NCI-H2171 treated with DMSO at 0.1 percent for 48 hours (cell line): ENCODE measurements at regions not wholly inside any gene's neighbourhood (a gene's known extent, or its start where the extent isn't known, plus 50 kb on each side); places are given as distances from the start of the nearest gene placed in this dataset.
A peak's percentile ranks its signal among the peaks of the same experiment; 100 is the strongest.
"Not testable (repeated sequence)": the region's sequence is repeated elsewhere in the genome, so short reads cannot be mapped to it uniquely, and the experiment has no call there.

ENCODE experiments used
- DNase-seq: peaks from one replicate; lab custom pipeline; 2025; lab: John Stamatoyannopoulos, UW

DNA sequence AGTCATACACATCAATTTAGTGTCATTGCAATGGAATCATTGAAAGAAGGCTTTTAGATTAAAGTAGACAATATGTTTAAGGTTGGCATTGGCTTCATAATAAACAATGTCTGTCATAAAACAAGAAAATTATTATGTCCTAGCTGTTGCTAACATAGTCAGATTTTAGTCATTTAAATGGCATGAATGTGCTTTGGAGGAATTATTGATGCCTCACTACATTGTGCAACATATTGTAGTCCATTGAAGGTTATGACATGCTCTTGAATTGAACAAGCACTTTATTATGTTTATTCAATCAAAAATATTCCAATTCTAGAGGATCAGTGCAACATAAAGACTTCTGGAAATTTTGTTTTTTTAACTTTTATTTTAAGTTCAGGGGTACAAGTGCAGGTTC lies 489.8 kb upstream of the AMOT start:
- no peak for DNase-seq

DNA sequence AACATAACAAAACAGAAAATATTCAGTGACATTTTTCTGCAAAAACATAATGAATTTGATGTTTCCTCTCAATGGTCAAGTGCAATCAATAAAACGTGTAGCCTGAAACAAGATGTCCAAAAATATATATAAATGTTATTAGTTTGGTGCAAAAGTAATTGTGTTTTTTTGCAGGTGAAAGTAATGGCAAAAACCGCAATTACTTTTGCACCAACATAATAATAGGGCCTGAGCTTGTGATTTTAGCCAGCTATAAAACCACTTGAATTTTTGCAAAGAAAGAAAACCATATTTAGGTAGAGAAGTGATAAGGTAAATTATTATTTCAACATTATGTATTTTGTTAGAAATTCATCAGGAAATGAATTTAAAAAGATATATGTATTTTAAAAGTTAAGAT lies 475.3 kb upstream of the AMOT start:
- DNase-seq = no peak

DNA sequence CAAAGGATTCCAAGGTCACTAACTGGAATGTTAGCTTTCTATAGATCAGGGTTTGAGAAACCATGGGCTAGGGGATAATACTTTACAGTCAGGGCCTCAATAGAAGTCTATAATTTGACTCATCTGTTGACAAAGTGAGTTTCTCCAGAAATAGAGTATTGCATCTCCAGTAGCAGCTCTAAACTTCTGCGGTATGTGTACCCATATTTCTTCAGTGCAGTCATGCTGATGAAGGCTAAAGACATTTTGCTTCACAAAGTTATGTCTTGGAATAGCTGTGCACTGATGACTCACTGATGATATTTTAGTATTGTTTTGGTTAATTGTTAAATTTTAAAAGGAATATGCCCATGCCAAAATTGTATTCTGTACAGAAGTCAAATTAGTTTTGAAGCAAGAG lies 464.9 kb upstream of the AMOT start:
- no peak for DNase-seq

DNA sequence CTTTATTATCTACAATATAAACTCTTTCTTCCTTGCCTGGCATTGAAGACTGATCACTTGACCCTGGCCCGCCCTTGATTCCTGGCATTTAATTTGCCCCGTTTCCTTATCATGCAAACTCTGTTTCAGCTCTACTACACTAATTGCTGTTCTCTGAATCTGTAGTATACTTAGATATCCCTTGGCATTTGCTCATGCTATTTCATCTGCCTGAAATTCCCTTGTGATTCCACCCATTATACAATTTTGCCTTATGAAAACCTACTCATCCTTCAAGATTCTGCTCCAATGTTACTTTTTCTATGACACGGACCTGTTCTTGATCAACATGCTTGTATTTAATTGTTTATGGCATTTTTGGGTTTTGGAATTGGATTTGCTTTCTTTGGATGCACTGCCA lies 459.9 kb upstream of the AMOT start:
- no peak for DNase-seq

DNA sequence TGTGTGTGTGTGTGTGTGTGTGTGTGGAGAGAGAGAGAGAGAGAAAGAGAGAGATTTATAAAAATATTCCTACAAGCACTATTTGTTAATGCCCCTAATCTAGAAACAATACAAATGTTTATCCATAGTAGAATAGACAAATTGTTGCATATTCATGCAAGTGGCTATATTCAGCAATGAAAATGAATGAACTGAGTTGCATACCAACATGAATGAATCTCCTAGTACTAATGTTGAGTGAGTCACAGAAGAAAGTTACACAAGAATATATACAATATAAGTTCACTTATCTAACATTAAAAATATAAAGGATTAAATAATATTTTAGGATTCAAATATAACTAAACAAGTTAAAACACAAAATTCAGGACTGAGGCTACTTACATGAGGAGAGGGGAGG lies 456.8 kb upstream of the AMOT start:
- DNase-seq = no peak

DNA sequence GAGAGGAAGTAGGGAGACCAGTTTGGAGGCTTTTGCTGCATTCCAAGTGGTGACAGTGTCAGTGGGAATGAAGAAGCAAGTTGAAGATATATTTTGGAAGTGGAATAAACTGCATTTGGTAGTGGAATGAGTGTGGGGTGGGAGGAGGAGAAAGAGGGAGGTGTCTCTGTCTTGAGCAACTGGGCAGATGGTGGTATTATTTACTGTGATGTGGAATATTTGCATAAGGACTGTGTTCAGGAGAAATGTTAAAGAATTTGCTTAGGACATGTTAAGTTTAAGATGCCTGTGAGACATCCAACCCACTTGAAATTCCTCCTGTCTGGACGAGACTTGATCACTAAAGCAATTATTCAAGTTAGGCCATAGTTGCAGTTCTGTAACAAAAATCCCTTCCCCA lies 448.9 kb upstream of the AMOT start:
- DNase-seq = no peak

DNA sequence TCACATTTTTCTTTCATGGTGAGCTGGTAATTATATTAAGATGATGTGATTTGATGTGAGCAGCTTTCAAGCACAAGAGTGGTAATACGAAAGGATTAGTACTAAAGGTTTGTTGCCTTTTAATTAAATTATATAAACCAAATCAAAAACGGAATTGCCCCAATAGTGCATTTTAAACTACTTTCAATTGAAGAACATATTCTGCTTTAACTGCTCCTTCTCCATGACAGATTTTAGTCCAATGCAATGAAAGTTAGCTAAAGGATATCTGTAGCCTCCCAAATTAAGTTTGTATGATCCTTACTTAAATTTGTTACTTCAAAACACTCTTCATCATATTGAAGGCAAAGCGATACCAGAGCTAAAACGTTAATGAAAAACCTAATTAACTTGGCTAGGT lies 447.1 kb upstream of the AMOT start:
- DNase-seq = no peak

DNA sequence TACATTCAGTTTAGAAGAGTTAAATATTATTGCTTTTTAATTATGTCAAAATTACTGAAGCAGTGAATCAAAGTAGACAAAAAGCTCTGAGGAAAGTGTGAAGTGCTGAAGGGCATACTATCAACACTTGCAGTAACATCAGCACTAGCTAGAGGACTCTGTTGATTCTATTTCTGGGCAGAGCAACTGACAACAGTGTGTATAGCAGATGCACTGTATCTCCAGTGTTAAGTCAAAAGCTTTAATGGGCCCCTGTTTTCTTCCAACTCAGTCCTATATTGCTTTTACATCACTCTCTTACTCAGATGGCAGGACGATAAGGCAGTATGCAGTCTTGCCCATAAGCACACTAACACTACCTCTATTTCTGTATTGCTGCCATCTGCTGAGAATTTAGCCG lies 435.2 kb upstream of the AMOT start:
- no peak for DNase-seq

DNA sequence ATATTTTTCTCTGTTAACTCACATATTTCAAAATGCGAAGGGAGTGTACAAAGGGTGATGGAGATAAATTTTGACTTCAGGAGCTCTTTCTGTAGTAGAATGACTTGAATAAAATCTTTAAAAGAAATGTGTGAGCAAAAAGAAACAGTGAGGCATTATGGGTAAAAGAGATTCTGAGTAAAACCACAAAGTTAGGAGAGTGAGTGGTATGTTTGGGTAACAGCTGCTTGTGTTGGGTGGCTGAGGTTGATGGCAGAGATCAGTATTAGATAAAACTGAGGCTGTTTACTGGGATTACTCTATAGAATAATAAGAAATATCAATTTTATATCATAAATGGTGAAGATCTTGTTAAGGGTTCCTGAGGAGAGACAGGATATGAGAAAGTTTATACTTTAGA lies 434.2 kb upstream of the AMOT start:
- DNase-seq = no peak

DNA sequence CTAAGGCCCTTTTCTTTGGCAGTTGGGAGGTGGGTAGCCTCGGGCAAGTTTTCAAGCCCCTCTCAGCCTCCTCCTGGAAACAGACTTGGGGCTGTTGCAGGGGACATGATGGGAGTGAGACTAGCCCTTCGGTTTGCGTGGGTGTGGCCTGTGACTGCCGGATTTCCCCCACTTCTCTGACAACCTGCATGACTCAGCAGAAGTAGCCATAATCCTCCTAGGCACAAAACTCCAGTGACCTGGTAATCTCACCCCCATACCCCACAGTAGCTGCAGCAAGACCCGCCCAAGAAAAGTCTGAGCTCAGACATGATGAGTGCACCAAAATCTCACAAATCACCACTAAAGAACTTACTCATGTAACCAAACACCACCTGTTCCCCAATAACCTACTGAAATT lies 433.7 kb upstream of the AMOT start:
- no peak for DNase-seq

DNA sequence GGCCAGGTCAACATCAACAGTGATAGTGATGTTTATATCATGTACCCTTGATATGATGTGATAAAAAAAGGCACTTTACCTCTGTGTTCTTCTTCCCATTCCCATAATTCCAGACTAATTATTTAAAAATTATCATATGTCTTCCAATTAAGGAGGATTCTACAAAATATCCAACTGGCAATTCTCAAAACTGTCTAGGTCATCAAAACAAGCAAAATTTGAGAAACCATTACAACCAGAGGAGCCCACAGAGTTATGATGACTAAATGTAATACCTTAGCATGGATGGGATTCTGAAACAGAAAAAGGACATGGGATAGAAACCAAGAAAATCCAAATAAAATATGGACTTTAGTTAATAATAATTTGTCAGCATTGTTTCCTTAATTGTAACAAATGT lies 428.6 kb upstream of the AMOT start:
- DNase-seq = no peak

DNA sequence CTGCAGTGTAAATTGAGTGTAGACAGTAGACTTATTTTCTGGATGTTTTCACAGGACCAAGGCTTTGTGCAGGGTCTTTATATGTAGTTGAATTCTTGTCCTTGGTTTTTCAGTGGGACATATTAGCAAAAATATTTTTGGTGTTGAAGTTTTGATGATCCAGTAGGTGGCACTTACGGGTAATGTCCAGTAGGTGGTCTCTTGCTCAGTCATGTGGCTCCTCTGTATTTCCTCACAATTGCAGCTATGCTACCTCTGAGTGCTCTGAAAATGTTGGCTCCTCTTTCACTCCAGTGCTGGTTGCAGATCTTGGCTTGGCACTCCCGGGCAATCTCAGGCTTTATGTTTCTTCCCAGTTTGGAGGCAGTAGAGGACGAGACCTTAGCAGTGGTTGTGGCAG lies 419.8 kb upstream of the AMOT start:
- DNase-seq = no peak

DNA sequence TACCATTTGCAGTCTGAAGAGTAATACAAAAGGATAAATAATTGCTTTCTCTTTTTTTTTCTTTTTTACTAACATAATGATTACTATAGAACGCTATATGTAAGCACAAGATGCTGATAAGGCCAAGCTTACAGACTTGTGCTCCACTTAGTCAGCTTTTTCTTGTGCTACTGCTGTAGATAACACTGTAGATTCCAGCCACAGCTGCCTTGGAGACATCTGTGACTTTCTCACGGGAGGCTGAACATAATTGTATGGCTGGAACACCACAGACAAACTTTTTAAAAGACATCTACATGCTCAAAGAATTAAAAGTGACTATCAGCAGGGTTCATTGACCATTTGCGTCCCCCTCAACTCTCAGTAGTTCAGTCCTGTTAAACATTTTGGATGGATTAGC lies 381.7 kb upstream of the AMOT start:
- no peak for DNase-seq

DNA sequence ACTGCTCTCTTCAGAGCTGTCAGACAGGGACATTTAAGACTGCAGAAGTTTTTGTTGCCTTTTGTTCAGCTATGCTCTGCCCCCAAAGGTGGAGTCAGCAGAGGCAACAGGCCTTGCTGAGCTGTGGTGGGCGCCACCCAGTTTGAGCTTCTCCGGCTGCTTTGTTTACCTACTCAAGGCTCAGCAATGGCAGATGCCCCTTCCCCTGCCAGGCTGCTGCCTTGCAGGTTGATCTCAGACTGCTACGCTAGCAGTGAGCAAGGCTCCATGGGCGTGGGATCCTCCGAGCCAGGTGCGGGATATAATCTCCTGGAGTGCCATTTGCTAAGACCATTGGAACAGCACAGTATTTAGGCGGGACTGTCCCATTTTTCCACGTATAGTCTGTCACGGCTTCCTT lies 371.4 kb upstream of the AMOT start:
- DNase-seq = no peak

DNA sequence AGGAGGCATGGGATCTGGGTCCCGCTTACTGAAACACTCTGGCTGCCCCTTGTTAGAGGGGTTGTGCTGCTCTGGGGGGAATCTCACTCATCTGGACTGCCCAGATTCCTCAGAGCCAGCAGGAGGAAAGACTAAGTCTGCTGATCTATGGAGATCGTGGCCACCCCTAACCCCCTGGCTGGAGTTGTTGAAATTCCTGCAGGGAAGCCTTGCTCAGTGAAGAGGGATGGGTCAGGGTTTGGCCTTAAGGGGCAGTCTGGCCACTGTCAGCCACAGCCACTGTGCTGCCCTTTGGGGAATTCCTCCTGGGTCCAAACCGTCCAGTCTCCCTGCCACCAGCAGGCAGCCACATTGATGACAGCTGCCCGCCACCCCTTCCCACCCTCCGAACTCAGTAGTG lies 362.0 kb upstream of the AMOT start:
- no peak for DNase-seq

DNA sequence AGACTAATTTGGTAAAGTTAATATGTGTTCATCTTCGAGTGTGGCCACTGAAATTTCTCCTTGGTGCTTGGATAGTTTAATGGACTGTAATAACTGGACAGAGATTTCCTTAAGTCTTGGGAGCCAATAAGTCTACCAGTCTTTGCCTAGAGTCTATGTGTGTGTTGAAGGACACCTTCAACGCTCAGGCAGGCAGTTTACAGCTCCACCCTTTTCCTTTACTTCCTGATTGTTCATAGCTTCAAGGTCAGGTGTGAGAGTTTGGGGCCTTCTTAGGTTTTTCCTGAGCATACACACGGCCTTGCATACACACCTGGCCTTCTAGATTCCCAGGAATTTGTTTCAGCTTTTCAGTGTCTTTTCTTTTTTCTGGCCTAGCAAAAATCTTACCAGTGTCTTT lies 355.3 kb upstream of the AMOT start:
- DNase-seq = no peak

DNA sequence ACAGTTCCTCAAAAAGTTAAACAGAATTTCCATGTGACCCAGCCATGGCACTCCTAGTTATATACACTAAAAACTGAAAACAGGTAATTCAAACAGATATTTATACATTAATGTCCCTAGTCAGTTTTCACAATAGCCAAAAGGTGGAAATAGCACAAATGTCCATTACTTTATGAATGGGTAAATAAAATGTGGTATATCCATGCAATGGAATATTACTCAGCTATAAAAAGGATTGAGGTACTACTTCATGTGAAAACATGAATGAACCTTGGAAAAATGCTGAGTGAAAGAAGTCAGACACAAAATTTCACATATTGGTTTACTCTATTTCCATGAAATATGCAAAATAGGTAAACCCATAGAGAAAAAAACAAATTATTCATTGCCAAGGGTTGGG lies 351.8 kb upstream of the AMOT start:
- DNase-seq = no peak

DNA sequence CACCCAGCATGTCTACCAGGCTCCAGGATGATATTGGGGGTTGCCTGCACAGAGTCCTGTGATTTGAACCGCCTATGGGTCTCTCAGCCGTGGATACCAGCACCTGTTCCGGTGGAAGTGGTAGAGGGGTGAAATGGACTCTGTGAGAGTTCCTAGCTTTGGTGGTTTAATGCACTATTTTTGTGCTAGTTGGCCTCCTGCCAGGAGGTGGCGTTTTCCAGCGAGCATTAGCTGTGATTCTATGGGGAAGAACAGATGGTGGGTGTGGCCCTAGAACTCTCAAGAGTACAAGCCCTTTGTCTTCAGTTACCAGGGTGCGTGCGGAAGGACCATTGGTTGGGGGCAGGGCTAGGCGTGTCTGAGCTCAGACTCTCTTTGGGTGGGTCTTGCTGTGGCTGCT lies 316.9 kb upstream of the AMOT start:
- DNase-seq = peak; percentile 88

DNA sequence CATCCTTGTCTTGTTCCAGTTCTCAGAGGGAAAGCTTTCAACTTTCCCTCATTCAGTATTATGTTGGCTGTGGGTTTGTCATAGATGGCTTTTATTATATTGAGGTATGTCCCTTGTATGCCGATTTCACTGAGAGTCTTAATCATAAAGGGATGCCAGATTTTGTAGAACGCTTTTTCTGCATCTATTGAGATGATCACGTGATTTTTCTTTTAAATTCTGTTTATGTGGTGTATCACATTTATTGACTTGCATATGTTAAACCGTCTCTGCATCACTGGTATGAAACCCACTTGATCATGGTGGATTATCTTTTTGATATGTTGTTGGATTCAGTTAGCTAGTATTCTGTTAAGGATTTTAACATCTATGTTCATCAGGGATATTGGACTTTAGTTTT lies 313.7 kb upstream of the AMOT start:
- not testable (repeated sequence) for DNase-seq

DNA sequence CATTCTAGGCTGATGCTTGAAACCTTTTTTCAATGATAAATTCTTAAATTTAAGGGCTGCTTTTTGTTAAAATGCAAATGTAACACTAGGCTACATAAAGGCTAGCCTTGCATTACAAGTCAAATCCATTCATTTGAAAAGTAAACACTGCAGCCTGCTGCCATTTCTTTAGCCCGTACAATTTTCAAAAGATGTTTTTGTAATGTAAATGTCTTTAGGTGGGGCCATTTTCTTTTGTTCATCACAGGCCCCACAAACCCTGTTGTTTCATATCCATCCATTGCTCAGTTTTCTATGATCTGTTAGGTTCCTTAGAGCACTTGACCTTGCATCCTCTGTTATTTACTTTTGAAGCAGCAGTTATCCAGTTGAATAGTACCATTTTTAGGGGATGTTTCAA lies 296.2 kb upstream of the AMOT start:
- DNase-seq = no peak

DNA sequence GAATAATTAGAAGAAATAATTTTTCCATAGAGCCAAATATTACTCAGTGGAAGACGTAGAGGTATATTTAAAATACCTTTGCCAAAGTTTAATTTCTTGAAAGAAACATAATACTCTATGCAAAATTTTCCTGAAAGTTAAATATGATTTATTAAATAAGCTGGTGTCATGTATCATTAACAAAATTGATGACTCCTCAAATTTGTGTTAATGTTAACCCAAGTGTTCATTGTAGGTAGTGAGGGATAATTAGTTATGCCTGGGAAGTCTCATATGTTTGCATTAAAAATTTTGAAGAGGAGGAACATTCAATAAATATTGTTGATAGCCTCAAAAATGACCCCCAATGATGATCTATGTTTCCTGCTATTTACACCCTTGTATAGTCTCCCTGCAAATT lies 292.7 kb upstream of the AMOT start:
- no peak for DNase-seq

DNA sequence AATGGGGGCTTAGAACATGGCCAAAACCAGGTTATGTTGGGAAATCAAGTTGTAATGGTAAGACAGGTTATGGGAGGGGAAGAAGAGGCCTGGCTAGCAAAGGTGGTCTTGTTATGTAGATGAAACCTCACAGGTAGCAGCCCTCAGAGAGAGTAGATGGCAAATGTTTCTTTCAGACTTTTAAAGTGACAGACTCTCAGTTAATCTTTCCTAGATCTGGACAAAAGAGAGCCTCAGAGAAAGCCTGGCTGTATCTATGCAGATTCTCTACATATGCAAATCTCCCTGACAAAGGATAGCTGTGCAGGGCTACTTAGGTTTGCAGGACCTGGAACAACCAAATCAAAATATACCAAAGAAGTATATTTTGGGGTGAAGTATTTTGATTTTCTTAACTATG lies 284.1 kb upstream of the AMOT start:
- no peak for DNase-seq

DNA sequence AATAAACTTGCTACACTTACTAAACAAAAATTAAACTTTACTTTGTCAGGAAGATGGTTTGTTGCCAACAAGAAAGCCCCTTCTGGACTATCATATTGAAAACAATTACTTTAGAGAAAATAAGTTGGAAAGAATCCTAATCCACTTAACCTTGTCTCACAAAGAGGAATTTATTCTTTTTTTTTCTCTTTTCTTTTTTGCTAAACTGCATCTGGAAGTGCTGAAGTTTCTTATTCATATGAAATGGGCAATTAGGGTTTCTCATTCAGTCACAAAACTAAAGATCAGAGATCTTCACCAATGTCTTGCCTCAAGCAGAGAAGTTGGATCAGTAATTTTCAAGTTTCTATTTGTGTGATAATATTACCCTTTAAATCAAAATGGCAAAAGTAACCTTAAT lies 234.9 kb upstream of the AMOT start:
- DNase-seq = no peak

DNA sequence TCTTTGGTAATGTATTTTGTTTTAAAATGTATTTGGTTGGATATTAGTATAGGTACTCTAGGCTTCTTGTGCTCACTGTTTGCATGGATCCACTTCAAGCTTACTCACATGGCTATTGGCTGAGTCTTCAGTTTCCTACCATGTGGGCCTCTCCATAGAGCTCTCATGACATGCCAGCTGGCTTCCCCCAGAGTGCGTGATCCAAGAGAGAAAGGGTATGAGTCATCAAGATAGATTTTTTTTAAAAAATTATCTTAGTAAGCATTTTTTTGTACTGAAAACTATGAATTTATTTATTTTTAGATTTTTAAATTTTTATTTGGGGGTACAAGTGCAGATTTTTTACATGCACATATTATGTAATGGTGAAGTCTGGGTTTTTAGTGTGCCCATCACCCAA lies 219.1 kb upstream of the AMOT start:
- DNase-seq = peak; percentile 53

DNA sequence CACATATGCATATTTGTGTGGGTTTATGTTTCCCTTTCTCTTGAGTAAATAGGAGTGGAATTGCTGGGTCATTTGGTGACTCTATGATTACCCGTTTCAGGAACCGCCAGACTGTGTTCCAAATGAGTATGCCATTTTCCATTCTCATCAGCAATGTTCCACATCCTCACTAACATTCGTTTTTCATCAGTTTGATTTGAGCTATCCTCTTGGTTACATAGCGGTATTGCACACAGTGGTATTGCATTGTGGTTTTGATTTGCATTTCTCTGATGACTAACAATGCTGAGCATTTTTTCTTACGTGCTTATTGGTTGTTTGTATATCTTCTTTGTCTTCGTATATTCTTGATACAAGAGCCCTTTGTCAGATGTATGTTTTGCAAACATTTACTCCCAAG lies 218.0 kb upstream of the AMOT start:
- no peak for DNase-seq

DNA sequence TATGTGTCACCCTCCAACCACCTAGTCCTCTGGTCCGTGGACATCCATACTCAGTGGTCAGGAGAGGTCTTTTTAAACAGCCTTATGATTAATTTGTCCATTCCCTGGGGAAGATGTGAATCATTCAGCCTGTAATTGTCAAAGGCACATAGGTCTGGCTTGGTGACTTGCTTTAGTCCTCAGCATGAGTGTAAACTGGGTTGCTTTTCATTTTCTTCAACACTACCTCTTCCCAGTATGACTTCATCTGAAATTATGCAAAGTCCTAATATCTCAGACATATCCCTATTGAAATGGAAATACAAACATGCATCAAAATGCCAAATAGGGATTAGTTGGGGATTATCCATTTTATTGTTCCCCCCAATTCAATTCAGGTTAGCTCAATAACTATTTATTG lies 208.3 kb upstream of the AMOT start:
- DNase-seq = no peak
